ENCODE measurements at regions not wholly inside any gene's neighbourhood (a gene's known extent, or its start where the extent isn't known, plus 50 kb on each side); places are given as distances from the start of the nearest gene placed in this dataset.
"Not testable (repeated sequence)": the region's sequence is repeated elsewhere in the genome, so short reads cannot be mapped to it uniquely, and the experiment has no call there.

DNA sequence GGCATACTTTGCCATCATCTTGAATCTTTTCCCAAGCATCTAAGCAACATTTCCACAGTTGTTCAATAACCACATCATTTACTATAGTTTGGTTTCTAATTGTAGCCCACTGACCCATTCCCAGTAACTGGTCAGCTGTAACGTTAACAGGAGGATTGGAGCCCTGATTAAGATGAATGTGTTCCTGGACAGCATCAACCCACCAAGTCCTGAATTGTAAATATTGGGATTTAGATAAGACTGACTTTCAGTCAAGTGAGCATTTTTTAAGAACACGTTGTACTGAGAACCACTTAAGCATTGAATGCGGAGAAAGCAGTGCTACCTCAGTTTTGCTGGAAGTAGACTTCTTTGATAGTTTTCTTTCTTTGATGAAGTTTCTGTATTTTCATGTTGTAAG, 53.3 kb upstream of the ARL4D start:
- H3K4me1 ChIP-seq (ENCODE audit: low read depth) = peaks cover 26% of the 10 kb centered on the region
- not testable (repeated sequence) for H3K27ac ChIP-seq; H3K36me3 ChIP-seq; H3K9me3 ChIP-seq (ENCODE audit: low read depth); H3K27me3 ChIP-seq; H3K4me3 ChIP-seq; DNase-seq (ENCODE audit: low read depth in 1 of 2, low spot score in 1 of 2)

DNA sequence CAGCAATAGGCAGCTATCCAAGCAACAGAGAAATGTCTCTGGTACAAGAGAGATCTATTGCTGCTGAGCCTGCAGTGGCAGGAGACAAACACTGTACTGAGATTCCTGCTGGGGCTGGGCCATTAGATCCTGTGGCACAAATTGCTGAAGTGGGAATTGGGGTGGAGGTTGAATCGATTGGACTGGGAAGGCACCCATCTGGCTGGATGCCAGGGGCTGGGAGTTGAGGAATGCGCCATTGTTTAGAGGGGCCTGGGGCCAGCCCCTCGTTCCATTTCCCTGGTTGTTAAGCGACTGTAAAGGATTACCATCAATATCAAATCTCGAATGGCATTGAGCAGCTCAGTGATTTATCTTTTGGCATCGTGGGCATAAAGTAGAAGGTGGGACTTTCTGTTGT, 54.1 kb upstream of the ARL4D start:
- TF ChIP-seq, protein P1, sequence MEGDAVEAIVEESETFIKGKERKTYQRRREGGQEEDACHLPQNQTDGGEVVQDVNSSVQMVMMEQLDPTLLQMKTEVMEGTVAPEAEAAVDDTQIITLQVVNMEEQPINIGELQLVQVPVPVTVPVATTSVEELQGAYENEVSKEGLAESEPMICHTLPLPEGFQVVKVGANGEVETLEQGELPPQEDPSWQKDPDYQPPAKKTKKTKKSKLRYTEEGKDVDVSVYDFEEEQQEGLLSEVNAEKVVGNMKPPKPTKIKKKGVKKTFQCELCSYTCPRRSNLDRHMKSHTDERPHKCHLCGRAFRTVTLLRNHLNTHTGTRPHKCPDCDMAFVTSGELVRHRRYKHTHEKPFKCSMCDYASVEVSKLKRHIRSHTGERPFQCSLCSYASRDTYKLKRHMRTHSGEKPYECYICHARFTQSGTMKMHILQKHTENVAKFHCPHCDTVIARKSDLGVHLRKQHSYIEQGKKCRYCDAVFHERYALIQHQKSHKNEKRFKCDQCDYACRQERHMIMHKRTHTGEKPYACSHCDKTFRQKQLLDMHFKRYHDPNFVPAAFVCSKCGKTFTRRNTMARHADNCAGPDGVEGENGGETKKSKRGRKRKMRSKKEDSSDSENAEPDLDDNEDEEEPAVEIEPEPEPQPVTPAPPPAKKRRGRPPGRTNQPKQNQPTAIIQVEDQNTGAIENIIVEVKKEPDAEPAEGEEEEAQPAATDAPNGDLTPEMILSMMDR (IDR thresholded peaks at IDR 0.05; ENCODE audit: low read depth, low read length) = no peak
- no peaks in the 10 kb centered on the region for H3K36me3 ChIP-seq
- DNase-seq (ENCODE audit: low read depth in 1 of 2, low spot score in 1 of 2) = no peak
- H3K27me3 ChIP-seq = no peaks in the 10 kb centered on the region
- peaks cover 26% of the 10 kb centered on the region for H3K4me1 ChIP-seq (ENCODE audit: low read depth)
- H3K4me3 ChIP-seq = no peak overlapping the region
- no peaks in the 10 kb centered on the region for H3K9me3 ChIP-seq (ENCODE audit: low read depth)
- no peak overlapping the region for H3K27ac ChIP-seq

DNA sequence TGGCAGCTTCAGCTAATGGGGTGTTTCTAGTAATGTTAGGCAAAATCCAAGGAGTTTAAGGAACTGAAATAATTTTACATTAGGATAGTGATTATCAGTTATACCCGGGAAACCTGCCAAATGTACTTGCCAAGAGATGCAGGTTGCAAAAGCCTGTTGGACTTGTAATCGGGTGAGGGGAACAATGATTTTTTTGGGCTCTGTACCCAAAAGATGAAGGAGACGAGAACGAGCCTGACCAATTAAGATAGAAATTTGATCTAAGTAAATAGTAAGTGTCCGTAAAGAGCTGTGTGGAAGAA, 56.3 kb upstream of the ARL4D start:
- no peaks in the 10 kb centered on the region for H3K27me3 ChIP-seq
- H3K4me1 ChIP-seq (ENCODE audit: low read depth) = peaks cover 26% of the 10 kb centered on the region
- no peaks in the 10 kb centered on the region for H3K36me3 ChIP-seq
- H3K27ac ChIP-seq = peak overlapping the region; percentile 39
- no peaks in the 10 kb centered on the region for H3K9me3 ChIP-seq (ENCODE audit: low read depth)
- TF ChIP-seq, protein P1 (IDR thresholded peaks at IDR 0.05; ENCODE audit: low read depth, low read length) = no peak
- H3K4me3 ChIP-seq = no peak overlapping the region
- DNase-seq (ENCODE audit: low read depth in 1 of 2, low spot score in 1 of 2) = peak in 1 of 2 donors; percentile 59

DNA sequence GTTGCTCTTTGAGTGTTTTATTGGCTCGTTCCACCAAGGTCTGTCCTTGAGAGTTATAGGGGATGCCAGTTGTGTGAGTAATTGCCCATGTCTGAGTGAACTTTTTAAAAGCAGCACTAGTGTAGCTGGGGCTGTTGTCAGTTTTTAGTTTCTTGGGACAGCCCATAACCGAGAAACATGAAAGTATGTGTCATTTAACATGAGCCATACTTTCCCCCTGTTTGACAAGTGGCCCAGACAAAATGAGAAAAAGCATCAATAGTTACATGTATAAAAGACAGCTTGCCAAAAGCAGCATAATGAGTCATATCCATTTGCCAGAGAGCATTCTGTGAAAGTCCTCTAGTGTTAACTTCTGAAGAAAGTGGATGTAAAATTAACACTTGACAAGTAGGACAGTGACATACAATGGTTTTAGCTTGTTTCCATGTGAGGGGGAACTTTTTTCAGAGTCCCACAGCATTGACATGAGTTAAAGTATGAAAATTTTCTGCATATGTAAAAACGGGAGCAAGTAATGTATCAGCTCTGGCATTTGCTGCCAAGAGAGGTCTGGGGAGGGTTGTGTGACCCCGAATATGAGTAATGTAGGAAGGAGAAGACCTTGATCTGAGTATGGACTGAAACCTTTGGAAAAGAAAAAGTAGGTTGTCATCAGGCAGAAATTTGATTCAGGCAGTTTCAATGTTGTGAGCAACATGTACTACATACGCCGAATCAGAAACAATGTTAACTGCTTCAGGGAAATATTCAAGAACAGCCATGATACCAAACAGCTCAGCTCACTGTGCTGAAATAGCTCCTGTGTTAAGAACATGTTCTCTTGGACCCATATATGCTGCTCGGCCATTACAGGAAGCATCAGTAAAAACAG, 56.8 kb upstream of the ARL4D start:
- Histone ChIP-seq H3K27ac (peak overlapping the region; percentile 39), H3K4me3 (no peak overlapping the region), H3K27me3 (no peaks in the 10 kb centered on the region), H3K9me3 (ENCODE audit: low read depth) (no peaks in the 10 kb centered on the region), H3K36me3 (no peaks in the 10 kb centered on the region), H3K4me1 (ENCODE audit: low read depth) (peaks cover 26% of the 10 kb centered on the region)
- TF ChIP-seq, protein P1 (IDR thresholded peaks at IDR 0.05; ENCODE audit: low read depth, low read length) = no peak
- peak in 1 of 2 donors; percentile 47 for DNase-seq (ENCODE audit: low read depth in 1 of 2, low spot score in 1 of 2)

DNA sequence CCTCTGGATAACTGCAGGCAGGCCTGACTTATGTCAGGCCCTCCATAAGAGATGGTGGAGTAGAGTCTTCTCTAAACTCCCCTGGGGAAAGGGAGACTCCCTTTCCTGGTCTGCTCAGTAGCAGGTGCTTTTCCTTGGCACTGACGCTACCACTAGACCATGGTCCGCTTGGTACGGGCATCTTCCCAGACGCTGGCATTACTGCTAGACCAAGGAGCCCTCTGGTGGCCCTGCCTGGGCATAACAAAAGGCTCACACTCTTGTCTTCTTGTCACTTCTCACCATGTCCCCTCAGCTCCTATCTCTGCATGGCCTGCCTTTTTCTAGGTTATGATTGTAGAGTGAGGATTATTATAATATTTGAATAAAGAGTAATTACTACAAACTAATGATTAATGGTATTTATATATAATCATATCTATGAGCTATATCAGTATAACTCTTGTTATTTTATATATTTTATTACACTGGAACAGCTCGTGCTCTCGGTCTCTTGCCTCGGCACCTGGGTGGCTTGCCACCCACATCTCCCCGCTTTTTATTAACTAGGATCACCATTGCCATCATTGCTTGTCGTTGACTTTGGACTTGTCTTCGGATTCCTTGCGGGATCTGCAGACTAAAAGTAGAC, 59.8 kb upstream of the ARL4D start:
- H3K9me3 ChIP-seq (ENCODE audit: low read depth) = no peaks in the 10 kb centered on the region
- H3K36me3 ChIP-seq = no peaks in the 10 kb centered on the region
- no peak overlapping the region for H3K4me3 ChIP-seq
- H3K27me3 ChIP-seq = no peaks in the 10 kb centered on the region
- DNase-seq (ENCODE audit: low read depth in 1 of 2, low spot score in 1 of 2) = peak; percentile 54 to 68
- H3K27ac ChIP-seq = no peak overlapping the region
- peaks cover 32% of the 10 kb centered on the region for H3K4me1 ChIP-seq (ENCODE audit: low read depth)
- TF ChIP-seq, protein P1 (IDR thresholded peaks at IDR 0.05; ENCODE audit: low read depth, low read length) = peak; percentile 76

Data from cardiac muscle cell (in vitro differentiated cells and primary cell).